HG02973 (cell line): ENCODE measurements at regions not wholly inside any gene's neighbourhood (a gene's known extent, or its start where the extent isn't known, plus 50 kb on each side); places are given as distances from the start of the nearest gene placed in this dataset.
"Not testable (repeated sequence)": the region's sequence is repeated elsewhere in the genome, so short reads cannot be mapped to it uniquely, and the experiment has no call there.

Experiments
- ATAC-seq: cut with Tn5 transposase; IDR thresholded peaks from one replicate; pipeline ENCODE4 v1.9.1; 2021; ENCODE audit warnings: moderate library complexity; ENCODE audit not compliant: unreplicated experiment

DNA sequence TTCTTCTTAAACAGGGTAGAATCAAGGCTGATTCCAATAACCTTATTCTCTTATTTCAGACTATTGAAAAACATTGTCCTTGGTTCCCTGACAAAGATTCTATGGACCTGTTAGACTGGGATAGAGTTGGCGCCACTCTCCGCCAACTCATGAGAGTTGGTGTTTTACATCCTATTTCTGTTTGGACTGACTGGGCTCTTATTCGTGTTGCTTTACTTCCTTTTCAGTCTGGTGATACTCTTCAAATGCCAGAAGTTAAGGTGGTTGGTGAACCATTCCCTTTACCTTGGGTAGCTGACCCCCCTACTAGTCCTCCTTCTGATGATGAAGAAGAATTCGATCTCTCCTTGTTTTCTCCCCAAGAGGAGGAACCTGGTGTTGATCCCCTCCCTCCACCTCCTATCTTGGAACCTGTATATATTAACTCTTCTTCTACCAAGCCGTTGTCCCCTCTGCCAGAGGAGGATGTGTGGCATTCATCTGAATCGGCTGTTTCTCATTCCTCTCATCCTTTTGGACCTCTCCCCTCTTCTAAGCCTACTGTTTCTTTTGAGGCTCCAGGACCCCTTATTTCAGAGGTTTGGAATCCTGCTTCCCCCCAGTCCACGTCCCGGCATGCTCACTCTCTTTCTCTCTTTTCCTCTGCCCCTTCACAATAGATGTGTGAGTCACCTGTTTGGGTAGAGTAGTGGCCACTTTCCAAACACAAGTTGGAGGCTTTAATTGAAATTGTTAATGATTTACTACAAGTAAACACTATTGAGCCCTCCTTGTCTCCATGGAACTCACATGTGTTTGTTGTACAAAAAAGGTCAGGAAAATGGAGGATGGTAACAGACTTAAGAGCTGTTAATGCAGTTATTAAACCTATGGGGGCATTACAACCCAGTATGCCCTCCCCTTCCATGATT, 585.7 kb downstream of the NSUN3 start:
- ATAC-seq, result not testable (repeated sequence)

DNA sequence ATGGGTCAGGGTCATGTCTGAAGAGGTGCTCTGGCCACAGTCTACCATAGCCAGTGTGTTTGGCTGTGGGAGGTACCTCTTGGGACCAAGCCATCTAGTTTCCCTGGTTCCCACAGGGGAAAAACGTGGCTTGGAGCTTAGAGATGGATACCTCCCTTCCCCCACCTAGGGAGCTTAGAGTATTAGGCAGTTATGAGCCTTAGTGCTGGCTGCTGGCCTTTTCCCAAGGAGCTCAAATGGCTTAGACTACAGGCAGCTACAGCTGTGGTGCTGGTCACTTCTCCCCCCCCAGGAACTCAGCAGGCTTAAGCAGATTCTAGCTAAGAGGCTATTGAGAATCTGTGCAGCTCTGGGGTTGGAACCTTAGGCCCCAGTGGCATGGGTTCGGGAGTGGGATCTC, 591.2 kb downstream of the NSUN3 start:
- ATAC-seq, result no peak

DNA sequence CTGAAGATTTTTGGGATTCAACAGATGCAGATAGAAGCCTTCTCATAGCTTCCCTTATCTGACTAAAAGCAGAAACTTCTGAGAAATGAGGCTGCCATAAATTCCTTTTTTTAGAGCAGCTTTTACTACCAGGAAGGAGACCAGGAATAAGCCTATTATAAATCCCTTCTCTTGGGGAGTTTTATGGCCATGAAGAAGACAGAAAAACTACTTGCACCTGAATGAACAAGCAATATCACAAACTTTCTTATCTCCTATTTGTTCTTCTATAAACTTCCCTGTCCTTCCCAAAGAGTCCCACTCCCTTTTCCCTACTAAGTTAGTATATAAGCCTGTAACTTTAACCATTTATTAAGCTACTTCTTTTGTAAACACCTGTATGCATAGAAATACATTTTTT, 603.1 kb downstream of the NSUN3 start:
- ATAC-seq, result no peak

DNA sequence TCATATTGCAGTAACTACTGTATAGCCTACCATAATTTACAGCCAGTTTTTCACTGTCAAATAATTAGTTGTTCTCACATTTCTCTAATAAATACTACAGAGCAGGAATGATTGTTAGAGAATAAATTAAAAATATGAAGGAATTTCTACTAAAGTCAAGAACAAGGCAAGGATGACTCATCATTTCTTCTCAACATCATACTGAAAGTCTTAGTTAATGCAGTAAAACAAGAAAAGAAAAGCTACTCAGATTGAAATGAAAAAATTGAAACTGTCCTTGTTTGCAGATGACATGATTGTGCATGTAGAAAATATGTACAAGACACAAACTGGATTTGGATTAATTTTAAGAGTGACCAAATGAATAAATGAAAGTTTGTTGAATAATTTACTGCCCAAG, 608.2 kb downstream of the NSUN3 start:
- ATAC-seq, result no peak

DNA sequence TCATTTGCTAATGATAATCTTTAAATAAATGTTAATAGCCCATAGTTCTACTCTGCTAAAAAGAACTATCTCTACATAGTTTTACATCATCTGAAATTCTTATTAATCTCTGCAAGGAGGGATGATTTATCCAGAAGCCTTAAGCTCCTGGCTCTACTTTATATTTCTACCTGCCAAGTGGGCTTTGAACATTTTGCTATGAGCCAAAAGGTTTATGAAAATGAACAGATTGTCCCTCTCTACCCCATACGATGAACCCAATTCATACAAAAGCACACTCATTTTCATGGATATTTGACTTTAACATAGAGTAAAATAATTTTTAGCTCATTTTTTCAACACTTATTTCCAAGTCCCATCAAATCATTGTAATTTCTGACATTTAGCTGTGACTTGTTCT, 611.0 kb downstream of the NSUN3 start:
- ATAC-seq, result no peak

DNA sequence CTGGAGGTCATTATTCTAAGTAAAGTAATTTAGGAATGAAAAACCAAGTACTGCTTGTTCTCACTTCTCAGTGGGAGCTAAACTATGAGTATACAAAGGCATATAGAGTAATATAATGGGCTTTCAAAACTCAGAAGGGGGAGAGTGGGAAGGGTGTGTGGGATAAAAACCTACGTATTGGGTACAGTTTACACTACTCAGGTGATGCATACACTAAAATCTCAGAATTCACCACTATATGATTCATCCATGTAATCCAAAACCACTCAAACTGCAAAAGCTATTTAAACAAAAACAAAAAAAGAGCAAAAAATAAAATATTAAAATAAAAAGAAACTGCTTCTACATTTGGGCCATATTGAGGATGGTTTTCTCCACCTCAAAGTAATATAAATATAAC, 623.3 kb downstream of the NSUN3 start:
- ATAC-seq, result no peak

DNA sequence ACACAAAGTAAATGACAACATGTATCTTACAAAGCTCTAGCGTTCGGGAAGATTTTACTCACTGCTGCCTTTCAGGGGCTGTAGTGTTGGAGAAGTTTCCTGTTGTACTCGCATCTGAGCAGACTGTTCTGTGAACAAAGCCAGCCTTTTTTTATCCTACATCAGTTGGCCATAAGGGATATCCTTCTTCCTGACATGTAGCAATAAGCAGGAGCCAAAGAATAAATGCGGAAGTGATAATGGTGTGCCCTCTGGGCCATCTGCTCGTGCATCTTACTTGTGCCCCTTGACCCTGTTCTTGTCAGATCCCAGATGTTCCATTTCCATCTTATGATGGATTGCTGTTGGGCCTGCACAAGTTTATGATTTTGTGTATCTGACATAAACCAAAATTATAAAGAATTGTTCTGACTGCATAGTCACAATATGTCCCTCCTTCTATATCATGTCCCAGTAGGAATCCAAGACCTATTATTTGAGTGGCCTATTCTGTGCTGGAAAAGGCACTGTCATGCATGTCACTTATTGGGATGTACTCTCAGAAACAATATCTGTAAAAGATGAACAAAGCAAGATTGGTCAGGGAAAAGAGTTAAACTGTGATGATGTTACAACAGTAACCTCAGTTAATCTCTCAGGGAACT, 631.3 kb downstream of the NSUN3 start:
- ATAC-seq, result no peak

DNA sequence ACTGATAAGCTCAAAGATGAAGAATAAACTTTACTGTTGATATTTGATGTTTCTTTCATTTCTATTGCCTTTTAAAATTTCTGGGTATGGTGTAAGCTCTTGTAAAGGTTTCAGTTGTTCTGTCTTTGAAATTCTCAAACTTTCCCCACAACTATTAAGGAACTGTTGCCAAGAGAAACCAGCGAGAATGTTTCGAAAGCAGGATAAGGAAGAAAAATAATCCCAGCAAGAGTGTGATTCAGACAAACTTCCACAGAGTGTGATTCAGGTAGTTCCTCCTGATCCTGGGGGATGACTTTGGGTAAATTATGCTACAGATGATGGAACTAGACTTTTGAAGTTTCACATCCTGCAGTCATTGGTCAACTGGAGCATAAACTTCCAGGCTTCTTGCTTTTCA, 632.0 kb downstream of the NSUN3 start:
- ATAC-seq, result no peak

DNA sequence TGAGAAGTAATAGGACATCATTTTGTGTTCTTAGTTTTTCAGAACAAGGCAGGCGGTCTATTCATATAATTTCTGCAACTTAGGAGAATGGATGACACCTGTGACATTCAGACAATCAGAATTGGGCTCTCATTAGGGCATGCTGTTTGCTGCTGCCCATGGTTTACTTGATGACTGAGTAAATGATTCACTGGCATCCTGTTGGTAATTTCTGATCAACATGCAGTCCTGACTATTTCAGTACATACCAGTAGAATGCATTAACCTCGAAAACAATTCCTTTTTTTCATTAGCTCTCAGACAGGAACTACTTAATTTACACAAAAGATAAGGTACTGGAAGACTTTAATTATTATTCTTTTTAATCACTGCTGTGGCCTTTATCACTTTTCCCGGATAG, 641.6 kb downstream of the NSUN3 start:
- ATAC-seq, result no peak

DNA sequence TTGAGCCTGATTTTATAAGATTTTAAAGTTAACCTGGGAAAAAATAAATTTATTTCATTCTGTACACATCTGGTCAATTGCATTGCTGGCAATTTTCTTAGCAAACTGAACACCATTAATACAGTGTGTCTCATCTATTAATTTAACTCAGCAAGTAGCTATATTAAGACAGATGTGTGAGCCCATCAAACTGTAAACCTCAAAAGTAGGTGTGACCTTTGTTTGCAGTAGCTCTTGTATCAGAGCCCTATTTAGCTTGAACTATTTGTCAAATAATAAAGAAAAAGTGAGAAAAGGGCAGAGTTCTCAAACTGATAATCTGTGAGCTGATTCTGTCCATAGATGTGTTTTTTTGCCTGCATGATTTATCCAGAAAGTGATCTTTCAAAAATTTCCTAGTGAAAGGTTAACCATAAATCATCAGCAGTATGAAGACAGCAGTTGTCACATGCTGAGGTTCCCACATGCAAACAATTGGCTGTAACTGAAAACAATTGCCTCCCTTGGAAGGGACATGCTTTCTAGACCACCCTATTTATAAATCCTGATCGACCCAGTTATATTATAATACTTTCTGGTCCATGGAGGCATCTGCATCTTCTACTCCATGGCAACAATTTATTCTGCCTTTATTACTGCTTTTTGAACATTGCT, 646.5 kb downstream of the NSUN3 start:
- no peak for ATAC-seq

DNA sequence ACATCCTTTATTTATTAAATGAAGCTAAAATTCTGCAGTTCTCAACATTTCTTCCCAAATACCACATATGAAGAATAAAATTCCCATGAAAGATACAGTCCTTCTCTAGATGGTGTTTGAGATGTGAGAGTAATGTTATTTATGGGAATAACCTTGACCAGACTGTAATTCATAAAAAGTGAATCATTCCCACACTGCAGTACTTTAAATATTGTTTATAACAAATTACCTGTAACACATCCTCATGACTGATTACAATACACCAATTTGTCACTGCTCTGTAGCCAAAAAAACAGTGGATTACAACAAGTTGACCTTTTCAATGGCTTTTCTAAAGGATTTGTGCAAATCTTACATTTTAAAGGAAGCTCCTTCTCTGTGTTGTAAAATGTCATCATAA, 651.3 kb downstream of the NSUN3 start:
- ATAC-seq, result no peak

DNA sequence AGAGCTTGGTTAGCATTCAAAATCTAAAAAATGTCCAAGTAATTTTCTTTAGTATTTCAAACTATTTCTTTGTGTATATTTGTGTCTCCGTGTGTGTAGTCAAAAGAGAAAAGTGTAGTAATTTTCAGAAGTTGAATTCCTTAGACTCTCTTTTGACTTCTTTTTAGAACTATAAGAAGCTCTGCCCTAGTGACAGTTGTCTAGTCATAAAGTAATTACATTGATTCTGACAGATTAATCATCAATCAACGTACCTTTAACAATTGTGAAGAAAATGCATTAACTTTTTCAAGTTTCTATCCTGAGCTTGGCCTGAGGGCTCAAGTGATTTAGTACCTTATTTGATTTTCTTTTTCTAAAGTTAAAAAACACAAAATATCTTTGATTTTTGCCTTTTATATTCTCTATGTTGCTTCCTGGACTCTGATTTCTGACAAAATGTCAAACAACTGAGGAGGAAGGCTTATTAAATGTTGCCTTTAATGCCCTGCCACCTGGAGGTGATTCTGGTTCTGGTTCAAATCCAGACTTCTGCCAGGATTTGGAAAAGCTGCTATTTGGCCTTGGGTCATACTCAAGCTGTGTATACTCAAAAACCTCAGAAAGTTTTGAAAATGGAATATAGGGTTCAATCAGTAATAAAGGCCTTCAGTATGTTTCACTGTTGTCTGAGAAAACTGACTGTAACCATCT, 653.6 kb downstream of the NSUN3 start:
- no peak for ATAC-seq

DNA sequence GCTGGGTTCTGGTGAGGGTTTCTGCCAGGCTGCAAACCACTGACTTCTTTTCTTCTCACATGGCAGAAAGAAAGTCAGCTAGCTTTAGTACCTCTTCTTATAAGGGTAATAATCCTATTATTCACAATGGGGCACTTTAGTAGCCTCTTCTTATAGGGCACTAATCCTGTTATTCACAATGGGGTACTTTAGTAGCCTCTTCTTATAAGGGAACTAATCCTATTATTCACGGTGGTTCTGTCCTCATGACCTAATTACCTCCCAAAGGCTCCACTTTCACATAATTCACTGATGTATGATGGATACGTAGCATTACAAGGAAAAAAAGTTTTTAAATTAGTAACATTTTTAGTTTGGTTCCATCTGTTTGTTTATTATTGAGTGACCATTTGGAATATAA, 671.3 kb downstream of the NSUN3 start:
- ATAC-seq, result no peak

DNA sequence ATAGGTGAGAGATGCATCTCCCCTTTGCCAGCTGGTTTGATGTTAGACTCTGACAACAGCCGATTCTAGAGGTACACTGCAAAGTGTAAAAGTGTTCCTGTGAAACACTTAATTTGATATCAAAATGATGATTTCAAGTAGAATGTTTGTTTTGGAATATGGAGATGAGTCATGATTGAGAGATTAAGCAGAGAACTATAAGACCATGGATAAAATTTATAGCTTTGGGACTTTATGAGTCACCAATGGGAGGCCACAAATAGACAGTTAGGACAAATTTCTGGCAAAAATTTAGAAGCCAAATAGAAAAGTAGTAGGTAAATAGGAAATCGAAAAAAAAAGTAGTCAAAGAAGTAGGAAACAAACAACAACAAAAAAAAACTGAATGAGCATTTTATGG, 672.5 kb downstream of the NSUN3 start:
- ATAC-seq, result no peak

DNA sequence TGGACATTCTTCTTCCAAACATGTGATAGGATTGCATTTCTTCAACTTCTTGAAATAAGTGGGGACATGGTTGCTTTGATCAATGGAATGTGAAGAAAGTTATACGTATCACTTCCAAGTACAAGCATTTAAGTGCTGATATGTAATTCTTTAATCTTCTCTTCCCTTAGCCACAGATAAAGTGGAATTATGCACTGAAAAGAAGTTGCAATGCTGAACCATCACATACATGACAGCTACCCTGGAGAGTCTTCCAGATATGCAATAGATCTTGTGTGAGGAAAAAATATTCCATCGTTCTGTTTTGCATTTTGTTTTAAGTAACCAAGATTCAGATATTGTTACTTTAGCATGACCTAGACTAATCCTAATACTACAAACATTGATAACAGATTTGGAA, 674.3 kb downstream of the NSUN3 start:
- ATAC-seq, result no peak

DNA sequence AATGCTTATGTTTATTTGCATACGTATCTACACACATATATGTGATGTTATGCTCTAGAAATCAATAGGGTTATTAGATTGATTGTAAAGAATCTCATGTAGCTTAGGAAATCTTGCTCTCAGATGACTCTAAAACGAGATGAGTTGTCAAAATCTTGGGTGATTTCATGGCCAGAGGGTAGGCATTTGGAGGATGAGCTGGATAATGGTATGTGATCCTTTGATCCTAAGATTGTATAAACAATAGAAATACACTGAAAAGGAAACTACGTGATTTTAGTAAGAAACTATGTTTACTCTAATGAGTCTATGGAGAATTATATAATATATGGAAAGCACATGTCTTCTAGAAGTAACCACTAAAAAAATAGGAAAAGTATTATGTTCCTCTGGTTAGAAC, 676.6 kb downstream of the NSUN3 start:
- no peak for ATAC-seq

DNA sequence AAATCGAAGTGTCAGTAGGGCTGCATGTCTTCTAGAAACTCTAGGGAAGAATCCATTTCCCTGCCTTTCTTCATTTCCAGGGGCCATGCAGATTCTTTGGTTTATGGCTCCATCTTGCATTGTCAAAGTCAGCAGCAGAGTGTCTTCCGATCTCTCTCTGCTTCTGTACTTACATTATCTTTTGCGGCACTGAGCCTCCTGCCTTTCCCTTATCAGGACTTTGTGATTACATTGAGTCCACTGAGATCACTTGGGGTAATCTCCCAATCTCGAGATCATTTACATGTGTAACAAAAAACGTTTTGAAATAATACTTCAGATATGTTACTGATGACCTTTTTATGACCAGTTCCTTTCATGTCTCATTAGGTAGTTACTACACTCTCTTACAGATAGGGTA, 695.9 kb downstream of the NSUN3 start:
- ATAC-seq, result no peak

DNA sequence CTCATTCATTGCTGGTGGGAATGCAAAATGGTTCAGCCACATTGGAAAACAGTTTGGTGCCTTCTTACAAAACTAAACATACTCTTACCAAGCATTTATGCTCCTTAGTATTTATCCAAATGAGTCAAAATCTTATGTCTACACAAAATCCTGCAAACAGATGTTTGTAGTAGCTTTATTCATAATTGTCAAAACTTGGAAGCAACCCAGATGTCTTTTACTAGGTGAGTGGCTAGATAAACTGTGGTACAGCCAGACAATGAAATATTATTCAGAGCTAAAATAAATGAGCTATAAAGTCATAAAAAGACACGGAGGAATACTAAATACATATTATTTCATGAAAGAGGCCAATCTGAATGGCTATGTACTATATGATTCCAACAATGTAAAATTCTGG, 709.5 kb downstream of the NSUN3 start:
- no peak for ATAC-seq

DNA sequence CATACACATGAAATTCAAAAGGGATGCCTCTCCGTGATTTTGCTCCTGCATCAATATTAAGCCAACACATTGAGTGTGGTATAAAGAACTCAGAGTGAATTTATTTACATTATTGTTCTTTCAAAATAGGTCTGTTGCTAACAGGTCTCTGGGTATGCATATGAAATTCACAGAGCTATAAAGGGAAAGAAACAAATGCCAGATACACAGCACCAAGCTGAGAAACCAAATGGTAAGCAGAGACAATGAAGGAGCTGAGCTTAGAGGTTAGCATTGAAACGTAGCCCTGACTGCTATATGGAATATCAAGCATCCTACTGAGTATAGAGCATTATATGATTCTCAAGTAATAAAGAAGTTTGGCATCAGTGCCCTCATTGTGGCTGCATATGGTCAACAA, 712.9 kb downstream of the NSUN3 start:
- no peak for ATAC-seq

DNA sequence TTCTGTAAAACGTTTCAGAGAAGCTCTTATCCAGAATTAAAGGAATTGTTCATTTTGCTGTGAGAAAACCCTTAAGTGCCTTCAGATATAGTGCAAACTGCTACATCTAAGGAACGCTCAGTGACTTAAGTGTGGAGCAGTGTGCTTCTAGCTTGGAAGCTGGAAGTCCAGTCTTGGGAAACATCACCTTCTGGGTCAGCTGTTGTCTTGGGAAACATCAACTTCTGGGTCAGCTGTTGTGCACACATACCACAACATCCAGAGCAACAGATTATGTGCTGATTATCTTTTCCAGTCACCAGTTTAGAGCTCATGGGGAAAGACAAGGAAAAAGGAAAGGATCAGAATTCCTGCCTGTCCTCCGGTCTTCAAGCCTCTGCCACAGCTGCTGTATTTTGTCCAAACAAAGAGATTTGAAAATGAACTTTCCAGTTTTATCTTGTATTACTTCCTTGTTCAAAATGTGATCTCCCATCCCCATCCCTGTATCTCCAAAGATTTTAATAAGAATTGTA, 713.6 kb downstream of the NSUN3 start:
- ATAC-seq, result no peak

DNA sequence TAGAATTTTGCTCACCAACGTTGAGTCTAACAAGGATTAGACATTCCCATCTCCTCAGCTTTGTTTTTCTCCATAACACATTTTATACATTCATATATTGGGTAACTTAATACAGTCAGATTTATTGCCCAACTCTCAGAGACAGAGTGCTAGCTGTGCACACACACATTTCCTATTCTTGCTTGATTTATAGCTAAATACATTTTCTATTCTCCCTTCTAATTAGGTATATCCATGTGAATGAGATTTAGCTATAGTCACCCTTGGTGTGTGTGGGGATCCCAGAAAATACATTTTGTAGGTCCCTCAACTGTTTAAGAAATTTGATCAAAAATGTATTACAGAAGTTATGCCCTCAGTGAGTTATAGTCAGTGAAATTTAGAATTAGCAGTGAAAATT, 715.4 kb downstream of the NSUN3 start:
- ATAC-seq, result no peak
